HG02938 (cell line): ENCODE measurements at regions not wholly inside any gene's neighbourhood (a gene's known extent, or its start where the extent isn't known, plus 50 kb on each side); places are given as distances from the start of the nearest gene placed in this dataset.
A peak's percentile ranks its signal among the peaks of the same experiment; 100 is the strongest.

ENCODE experiments used
- ATAC-seq: cut with Tn5 transposase; IDR thresholded peaks from one replicate; pipeline ENCODE4 v1.9.1; 2021; ENCODE audit warnings: mild to moderate bottlenecking, moderate library complexity; ENCODE audit not compliant: unreplicated experiment

DNA sequence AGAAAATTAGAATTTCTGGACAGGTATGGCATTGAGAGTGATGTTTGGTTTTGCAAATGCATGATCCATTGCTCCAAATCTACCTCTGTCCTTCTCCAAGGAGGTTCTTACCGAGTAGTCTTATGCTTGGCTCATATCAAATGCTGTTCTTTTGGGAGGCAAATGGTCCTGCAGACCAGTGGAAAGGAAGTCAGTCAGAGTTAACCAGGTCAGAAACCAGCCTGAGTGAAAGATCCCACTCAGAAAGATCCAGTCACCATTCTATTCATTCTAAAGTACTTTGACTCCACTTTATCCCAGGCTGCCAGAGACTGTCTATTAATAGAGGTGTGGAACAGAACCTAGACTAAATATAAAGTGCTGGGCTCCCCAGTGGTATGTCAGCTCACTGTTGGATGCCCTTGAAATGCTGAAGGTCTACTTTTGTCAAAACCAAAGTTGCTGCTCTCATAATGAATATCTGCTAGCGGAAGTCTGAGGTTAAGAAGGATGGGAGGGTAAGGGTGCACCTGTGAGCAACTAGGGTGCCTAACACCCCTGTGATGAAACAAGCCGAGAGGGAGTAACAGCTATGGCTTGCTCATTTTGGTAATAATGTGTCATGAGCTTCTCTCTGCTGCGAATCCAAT, 302.2 kb downstream of the ZNF608 start:
- peak; percentile 100 for ATAC-seq

DNA sequence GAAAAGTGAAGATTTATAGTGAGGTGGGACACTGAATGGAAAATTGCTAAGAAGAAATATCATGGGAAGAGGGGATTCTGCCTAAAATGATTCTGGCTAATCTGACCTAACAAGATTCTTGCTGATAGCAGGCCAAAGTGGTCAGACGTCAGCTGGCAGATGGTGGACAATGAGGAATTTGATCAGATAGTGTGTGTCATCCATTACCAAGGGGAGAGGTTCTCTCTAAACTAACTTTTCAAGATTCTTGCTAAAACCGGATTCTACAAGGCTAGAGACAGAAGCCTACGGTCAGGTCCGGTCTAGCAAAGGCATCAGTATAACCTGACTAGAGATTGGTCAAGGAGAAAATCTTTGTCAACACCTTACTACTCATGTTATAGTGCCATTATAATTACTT, 306.0 kb downstream of the ZNF608 start:
- no peak for ATAC-seq

DNA sequence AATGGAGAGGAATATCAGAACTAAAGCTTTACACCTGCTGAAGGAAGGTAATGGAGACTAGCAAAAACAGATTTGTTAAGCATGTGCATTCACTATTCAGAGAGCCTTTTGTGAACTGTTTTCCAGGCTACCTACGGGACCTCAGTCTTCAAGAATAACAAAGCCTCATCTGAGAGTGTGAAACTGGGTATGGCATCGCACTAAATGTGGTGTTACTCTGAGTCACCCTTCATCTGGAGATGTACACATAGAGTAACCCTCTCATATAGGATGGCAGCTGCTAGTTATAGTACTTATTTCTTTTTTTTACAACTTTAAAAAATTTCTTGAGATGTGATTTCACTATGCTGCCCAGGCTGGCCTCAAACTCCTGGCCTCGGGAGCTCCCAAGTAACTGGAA, 306.8 kb downstream of the ZNF608 start:
- ATAC-seq: no peak

DNA sequence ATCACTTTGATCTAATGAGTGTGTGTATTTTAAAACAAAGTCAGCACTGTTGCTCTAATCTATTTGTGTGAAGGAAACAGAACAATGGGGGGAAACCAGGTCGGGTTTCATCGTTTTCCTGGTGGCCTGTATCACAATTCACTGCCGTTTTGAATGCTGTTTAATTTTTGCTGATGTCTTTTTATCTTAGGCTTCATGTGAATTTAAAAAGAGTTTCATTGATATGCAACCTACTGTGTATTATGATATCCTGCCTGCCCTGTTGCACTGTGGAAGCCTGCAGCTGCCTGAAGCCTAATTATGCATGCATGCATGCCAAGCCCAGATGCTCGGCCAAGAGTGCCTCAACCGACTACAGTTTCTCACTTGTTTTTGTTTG, 307.5 kb downstream of the ZNF608 start:
- no peak for ATAC-seq

DNA sequence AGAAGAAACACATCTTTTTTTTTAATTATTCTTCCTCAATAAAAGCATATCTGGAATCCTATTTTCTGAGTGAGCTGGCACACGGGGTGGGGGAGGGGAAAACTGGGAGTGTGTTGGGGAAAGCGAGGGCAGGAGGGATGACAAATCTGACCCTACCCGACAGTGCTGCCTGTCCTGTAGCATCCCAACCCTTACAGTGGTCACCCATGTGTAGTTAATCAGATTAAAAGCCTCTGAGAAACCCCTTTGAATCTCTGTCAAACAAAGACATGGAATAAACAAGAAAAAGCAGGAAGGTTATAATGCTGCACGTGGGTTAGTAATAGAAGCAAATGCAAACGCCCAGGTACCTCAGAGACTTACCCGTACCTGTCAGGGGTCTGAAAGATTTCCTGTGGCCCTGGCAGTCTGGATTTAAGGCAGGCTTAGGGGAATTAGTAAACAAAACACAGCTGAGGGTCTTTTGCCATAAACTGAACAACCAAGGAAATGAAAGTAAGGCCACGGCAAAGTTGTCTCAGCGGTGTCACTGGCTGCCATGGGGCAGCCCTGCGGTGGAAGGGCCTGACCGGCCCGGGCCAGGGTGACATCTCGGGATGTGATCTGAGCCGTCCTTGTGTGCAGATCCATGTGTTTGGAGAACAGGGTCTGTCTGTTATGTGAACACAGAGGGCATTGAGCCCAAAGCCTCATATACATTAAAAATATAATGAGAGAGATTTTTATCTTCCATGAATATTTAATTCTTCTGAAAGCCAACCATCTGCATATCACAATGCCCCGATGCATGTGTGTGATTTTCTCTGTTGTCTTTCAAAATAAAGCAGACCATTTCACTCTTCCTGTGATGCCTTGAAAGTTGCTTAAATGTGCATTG, 308.2 kb downstream of the ZNF608 start:
- ATAC-seq: no peak

DNA sequence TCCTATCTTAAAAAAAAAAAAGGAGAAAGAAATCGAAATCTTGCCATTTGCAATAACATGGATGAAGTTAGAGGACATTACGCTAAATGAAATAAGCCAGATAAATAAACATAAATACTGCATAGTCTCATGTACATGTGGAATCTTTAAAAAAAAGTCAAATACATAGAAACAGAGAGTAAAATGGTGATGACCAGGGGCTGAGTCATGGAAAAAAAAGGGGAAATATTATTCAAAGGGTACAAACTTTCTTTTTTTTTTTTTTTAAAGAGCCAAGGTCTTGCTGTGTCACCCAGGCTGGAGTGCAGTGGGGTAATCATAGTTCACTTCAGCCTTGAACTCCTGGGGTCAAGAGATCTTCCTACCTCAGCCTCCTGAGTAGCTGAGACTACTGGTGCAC, 310.1 kb downstream of the ZNF608 start:
- ATAC-seq: no peak

DNA sequence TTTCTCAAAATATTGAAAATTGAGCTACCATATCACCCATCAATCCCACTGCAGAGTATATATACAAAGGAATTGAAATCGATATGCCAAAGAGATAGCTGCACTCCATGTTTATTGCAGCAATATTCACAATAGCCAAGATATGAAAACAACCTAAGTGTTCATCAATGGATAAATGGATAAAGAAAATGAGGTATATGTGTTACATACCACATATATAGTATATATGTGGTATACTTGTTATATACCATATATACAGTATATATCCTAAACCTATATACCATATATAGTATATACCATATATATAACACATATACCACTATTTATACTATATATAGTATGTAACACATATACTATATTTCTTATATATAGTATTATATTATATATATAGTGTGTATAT, 313.3 kb downstream of the ZNF608 start:
- ATAC-seq: no peak

DNA sequence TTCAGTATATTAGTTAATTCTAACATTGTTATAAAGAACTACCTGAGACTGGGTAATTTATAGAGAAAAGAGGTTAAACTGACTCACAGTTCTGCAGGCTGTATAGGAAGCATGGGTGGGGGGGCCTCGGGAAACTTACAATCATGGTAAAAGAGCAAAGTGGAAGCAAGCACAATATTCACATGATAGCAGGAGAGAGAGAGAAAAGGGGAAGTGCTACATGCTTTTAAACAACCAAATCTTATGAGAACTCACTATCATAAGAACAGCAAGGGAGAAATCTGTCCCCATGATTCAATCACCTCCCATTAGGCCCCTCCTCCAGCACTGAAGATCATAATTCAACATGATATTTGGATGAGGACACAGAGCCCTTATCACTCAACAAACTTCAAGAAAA, 324.9 kb downstream of the ZNF608 start:
- ATAC-seq: no peak

DNA sequence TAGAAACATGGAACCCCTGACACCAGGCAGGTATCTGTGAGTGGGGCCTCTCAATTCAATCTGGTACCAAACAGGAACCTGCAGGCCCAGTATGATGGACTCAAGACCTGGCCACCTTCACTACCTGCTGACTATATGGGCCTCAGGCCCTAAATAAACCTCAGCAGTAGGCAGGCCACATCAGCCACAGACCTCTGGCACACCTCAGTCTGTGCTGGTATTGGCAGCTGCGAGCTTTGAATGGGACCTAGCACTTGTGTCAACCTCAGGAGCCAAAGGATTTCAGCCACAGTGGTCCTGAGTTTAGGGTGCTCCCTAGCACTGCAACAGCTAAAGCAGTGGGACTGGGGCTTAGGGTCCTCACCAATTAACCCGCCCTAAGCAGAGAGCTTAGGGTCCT, 325.5 kb downstream of the ZNF608 start:
- no peak for ATAC-seq

DNA sequence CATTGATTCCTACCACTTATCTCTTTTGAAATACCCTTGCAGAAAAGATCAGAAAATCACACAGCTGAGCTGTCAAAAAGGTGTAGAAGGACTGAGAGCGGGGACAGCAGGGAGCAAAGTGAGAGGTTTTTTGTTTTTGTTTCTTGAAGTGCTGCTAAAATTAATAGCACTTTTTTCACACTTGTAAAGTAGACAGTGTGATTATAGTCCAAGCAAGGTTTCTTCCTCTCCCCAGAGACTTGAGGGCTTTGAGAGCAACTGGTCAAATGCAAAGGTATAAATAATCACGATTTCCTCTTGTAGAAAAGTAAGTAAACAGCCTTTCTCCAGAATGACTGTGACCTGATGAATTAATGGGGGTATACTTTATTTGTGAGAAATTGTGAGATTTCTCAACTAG, 326.9 kb downstream of the ZNF608 start:
- no peak for ATAC-seq

DNA sequence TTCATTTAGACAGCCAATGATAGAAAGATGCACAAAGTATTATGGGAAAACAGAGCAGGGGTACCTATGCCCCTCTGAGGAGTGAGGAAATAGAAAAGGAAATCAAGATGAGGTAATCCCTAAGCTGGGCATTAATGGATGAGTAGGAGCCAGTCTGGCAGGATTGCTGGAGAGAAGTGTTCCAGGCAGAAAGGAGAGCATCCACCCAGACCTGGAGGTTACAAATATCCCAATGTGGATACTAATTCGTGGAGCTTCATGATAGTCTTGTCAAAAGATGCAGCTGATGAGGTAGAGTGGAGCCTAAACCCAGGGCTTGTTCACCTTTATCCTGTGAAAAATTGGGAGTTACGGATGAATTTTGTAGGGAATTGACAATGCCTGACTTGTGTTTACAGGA, 328.0 kb downstream of the ZNF608 start:
- no peak for ATAC-seq

DNA sequence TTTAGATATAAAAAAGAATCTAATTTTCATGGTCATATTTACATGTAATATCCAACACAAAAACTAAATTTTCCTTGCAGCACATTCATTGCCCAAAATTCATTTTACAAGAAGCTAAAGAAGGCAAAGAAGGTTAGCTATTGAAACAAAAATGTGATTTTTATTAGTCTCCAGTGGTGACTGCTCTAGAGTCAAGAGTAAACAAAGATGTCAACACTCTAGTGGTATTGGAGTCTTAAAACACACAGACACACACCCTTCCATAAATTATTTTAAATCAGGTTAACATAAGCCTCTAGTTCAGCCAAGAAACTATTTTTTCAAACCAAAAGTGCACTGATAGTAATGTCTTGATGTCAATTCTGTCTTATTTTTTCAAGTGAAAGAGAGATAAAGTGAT, 329.2 kb downstream of the ZNF608 start:
- no peak for ATAC-seq

DNA sequence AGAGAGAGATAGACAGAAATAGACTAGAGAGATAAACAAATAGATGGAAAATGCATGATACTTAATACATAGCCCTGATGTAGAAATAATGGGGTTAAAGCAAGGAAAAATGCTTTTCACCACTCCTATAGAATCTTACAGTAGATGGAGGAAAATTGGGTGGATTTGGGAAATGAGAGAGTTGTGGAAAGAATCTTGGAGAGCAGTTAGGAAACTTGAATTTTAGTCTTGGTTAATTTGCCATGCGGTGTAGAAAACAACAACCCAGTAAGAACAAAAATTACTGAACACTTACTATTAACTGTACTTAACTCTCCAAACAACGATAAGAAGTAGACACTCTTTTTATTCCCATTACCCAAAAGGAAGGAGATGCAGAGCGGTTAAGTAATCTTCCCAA, 329.8 kb downstream of the ZNF608 start:
- no peak for ATAC-seq

DNA sequence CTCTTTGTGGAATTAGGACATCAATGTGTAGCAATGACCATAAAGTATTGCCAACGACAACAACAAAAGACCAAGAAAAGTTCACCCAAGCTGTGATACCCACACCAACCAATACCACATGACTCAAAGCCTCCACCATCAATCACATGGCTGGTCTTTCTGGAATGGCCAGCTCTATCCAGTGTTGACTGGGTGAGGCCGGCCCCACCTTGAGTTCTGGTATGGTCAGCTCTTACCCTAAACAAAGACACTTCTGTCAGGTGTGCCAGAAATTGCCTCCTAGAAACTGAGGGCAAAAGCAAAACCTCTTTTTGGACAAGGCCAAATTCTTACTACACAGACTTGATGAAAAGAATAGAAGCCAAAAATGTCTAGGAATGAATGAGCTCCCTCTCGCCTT, 331.5 kb downstream of the ZNF608 start:
- ATAC-seq: no peak

DNA sequence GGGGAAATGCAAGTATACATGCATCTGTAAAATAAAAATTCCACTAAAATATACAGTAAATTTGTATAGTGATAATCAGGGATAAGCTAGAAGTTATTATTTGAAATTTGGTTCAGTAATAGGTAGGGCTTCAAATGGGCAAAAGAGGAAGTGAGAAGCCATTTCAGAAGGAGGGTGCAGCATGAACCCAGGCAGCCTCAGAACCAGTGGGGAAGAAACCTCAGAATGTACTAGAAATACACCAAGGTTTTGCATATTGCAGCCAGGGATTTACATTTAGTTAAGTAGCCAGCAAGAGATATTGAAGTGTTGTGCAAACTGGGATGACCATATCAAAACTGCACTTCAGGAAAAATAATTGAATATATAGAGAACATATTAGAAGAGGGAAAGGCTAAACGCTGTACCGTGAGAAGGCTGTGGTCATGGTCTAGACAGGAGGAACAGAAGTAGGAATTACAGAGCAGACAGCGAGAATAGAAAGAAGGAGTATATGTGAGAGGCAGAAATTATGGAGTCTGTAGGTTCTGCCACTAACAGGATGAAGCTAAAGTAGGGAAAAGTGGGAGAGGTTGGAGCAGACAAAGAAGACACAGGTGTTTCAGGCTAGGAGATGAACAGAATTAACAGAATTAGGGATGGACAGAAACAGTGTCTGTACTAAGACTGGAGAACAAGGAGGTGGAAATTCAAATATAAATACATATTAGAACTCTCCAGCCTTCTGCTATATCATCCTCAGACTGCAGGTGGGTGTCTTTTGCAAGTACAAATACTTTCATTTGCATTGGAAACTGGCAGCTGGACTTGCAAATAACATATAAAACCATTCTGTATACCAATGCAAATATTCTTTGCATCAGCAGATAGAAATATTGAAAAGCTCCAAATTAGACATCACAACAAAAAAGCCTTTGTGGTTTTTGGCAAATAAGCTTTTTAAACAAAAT, 335.6 kb downstream of the ZNF608 start:
- ATAC-seq: peak; percentile 93

DNA sequence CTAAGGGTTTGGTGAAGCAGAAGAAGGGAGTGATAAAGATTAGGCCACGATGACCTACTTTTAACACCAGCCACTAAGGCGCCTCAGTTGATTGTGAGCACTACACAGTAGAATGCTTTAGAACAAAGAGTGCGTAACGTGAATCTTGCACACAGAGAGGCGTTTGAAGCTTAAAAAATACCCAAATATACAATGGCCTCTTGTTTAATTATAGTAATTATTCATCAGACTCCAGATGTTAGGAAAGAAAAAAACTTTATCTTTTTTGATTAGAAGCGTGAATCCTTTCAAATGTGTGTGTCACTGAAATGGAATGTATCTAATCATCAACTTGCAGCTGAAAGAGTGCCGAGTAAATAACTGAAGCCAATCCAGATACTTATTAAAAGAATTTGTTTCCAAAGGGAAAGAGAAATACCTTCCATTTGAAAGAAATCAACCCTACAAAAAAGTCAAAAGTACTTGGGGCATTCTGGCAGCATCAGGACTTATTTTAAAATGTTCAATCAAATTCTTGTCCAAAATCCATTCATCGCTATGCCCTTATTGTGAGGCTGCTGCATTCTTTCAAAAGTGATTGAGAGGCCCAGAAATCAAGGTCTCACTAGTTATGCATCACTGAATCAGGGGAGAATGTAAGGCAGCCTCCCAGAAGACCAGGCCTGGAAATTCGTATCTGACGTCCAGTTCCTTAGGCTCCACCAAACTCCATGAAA, 337.5 kb downstream of the ZNF608 start:
- no peak for ATAC-seq

DNA sequence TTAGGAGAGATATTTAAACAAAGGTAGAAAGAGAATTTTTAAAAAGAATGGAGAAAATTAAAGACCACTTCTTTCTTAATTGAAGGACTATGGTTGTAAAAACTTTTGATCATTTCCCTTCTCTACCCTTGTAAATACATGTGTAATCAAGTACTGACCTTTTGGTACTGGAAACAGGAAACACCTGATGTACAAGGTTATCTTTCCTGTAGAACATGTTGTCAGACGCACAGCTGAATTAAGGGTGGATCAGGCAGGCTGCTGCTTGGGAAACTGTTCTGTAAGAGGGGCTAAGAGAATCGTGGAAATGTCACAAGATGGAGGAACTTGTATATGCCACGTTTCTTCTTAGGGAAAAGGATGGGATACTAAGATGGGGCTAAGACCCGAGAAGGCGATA, 341.6 kb downstream of the ZNF608 start:
- no peak for ATAC-seq

DNA sequence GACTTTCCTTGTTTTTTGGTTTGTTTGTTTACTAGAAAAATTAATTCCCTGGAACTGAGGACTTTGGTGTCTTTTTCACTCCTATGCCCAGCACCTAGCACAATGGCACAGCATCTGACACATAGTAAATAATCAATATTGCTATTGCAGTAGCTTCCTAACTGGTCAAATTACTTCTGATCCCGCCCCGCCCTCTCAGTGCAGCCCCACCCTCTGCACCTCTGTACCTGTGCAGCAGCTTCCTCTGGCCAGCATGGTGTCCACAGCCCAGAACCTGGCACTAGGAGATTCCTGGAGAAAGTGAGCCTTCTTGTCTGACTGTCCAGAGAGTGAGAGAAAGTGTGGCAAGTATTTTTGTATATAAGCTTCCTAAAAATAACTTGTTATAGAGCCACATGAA, 343.2 kb downstream of the ZNF608 start:
- no peak for ATAC-seq

DNA sequence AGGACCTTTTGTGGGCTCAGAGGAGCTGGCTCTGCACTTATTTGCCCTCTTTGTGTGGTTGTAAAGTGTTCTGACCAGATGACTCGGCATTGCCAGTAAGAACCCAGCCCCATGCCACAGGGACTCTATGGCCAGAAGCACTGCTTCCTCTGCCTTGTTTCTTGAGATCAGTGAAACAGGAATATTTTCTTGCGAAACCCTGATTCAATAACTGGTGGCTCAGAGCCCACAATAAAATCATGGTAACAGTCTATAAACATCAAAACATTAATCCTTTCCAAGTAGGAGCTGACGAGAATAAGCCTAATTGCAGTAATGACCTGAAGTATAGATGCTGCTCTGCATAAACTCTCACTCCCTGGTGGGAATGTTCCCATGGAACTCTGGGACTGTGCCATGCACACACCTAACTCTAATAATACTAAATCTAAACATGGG, 344.3 kb downstream of the ZNF608 start:
- ATAC-seq: no peak

DNA sequence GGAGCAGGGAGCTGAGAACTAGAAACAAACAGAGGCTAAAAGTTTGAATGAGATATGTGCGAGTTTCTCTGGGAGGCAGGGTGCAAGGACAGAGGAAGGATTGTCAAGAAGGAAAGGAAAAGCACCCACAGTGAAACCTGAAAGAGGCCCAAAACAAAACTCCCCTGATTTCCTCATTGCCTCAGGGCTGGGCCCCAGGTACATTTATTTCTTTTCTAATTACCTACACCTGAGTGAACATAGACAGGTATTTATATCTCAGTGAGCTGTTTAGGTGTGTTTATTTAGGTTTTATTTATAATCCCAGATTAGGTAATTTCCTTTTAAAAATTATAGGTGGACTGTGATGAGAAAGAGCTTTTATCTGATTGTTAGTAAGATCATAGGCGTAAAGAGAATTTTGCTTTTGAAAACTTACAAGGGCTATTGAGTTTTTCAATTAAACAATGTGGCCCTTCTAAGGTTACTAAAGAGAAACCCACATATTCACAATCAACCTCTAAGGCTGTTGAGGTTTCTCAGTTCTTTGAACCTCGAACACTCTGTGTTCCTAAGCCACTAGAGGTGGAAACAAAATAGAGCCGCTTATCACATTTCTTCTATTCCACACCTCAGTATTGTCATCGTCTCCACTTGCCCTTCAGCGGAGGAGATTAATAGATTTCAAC, 344.8 kb downstream of the ZNF608 start:
- ATAC-seq: no peak
